IMR-90 (cell line): ENCODE measurements at regions not wholly inside any gene's neighbourhood (a gene's known extent, or its start where the extent isn't known, plus 50 kb on each side); places are given as distances from the start of the nearest gene placed in this dataset.
"Not testable (repeated sequence)": the region's sequence is repeated elsewhere in the genome, so short reads cannot be mapped to it uniquely, and the experiment has no call there.

Experiments
- POLR2A ChIP-seq: IDR thresholded peaks from 2 replicates; pipeline ENCODE4 v1.6.1; 2012; ENCODE audit warnings: mild to moderate bottlenecking, low read depth, low read length
- RAD21 ChIP-seq: IDR thresholded peaks from 2 replicates; pipeline ENCODE4 v1.6.1; 2012; ENCODE audit warnings: low read length, improper control_type of control experiment

GRCh38 chr11:88045288-88045687 is 130.0 kb downstream of the RAB38 start:
- TF ChIP-seq RAD21, POLR2A: not testable (repeated sequence)
